Endothelial cell of umbilical vein (primary cell): ENCODE measurements at regions not wholly inside any gene's neighbourhood (a gene's known extent, or its start where the extent isn't known, plus 50 kb on each side); places are given as distances from the start of the nearest gene placed in this dataset.

ENCODE experiments used
- BruUV-seq: library from RNA; stranded (reverse); fragments of 400-500 nt; replicated peaks from 2 replicates; lab custom pipeline; 2021; lab: Mats Ljungman, UMichigan
- CTCF ChIA-PET: fragments of 300-600, 350-600 bp; sonication (Branson Sonifier 250); formaldehyde crosslinking; loops from one replicate; lab custom pipeline; 2021; ENCODE audit warnings: antibody characterized with exemption, inconsistent platforms; lab: Charles Lee
- POLR2A ChIA-PET: fragments of 300-600, 350-600 bp; sonication (Branson Sonifier 250); formaldehyde crosslinking; loops from one replicate; lab custom pipeline; 2021; ENCODE audit warnings: antibody characterized with exemption, inconsistent platforms; lab: Charles Lee
- DNase-seq: peaks from one replicate; pipeline ENCODE4 v3.0.0-alpha.2; 2011; ENCODE audit warnings: low read depth, low spot score
- FAIRE-seq: peaks from 2 replicates; lab custom pipeline; 2011; peaks lifted over from hg19 to GRCh38; lab: Jason Lieb, UNC
- H2AFZ ChIP-seq: 2 replicates; pipeline ENCODE4 v1.6.0; 2012; ENCODE audit warnings: low read depth, low read length, control low read depth, inconsistent platforms
- H3K27ac ChIP-seq: 2 replicates; pipeline ENCODE4 v1.5.1; 2011; ENCODE audit warnings: low read depth, mild to moderate bottlenecking, control low read depth, low read length, moderate library complexity; ENCODE audit not compliant: insufficient read depth
- H3K27me3 ChIP-seq, 2 experiments: 2 replicates each; pipeline versions ENCODE4 v1.6.0 to v1.6.1; 2011; ENCODE audit warnings: low read length in 2 of 2, mixed read lengths in 1 of 2; ENCODE audit not compliant: control insufficient read depth in 2 of 2, insufficient read depth in 2 of 2
- H3K36me3 ChIP-seq, 2 experiments: 2 replicates in 1 of 2; 3 replicates in 1 of 2; pipeline ENCODE4 v1.5.1; 2011; ENCODE audit warnings: low read length in 2 of 2, mild to moderate bottlenecking in 1 of 2, moderate library complexity in 1 of 2; ENCODE audit not compliant: control insufficient read depth in 2 of 2, insufficient read depth in 2 of 2; ENCODE audit errors: extremely low read depth in 1 of 2
- H3K4me1 ChIP-seq: 3 replicates; pipeline ENCODE4 v1.5.1; 2011; ENCODE audit warnings: mild to moderate bottlenecking, low read length; ENCODE audit not compliant: control insufficient read depth, insufficient read depth; ENCODE audit errors: extremely low read depth
- H3K4me2 ChIP-seq: 2 replicates; pipeline ENCODE4 v1.6.1; 2011; ENCODE audit warnings: low read length, control low read depth, mixed read lengths; ENCODE audit not compliant: insufficient read depth
- H3K4me3 ChIP-seq, 3 experiments: fragments of 200-600 bp in 1 of 3; sonication (generic), shearing (Covaris generic) in 1 of 3; replicated peaks in 1 of 3; 2 replicates each; pipeline ENCODE4 v1.5.1; 2011 to 2016; ENCODE audit warnings: control low read depth in 3 of 3, low read length in 3 of 3, mild to moderate bottlenecking in 2 of 3, inconsistent platforms in 1 of 3, low read depth in 1 of 3, moderate library complexity in 1 of 3; ENCODE audit not compliant: insufficient read depth in 1 of 3
- H3K79me2 ChIP-seq: 2 replicates; pipeline ENCODE4 v1.6.0; 2012; ENCODE audit warnings: low read length, inconsistent platforms; ENCODE audit not compliant: control insufficient read depth, insufficient read depth
- H3K9ac ChIP-seq: replicated peaks from 2 replicates; pipeline ENCODE3; 2011; ENCODE audit warnings: low read length, control low read depth; ENCODE audit not compliant: insufficient read depth; ENCODE audit errors: extremely low read depth
- H3K9me1 ChIP-seq: replicated peaks from 3 replicates; pipeline ENCODE4 v1.6.0; 2011; ENCODE audit warnings: mild to moderate bottlenecking, low read length; ENCODE audit not compliant: control insufficient read depth, insufficient read depth; ENCODE audit errors: extremely low read depth
- H3K9me3 ChIP-seq: replicated peaks from 2 replicates; pipeline ENCODE4 v1.5.1; 2012; ENCODE audit warnings: low read length, inconsistent platforms; ENCODE audit not compliant: control insufficient read depth, insufficient read depth
- H4K20me1 ChIP-seq: replicated peaks from 2 replicates; pipeline ENCODE3; 2011; ENCODE audit warnings: mild to moderate bottlenecking, low read length; ENCODE audit not compliant: control insufficient read depth, insufficient read depth; ENCODE audit errors: extremely low read depth
- CTCF ChIP-seq, 2 donors: IDR thresholded peaks; 1 replicate in 1 of 2; 2 replicates in 1 of 2; pipeline ENCODE4 v1.5.1; 2011; ENCODE audit warnings: low read length in 2 of 2, mild to moderate bottlenecking in 2 of 2, moderate library complexity in 2 of 2, control low read depth in 1 of 2, inconsistent platforms in 1 of 2, low read depth in 1 of 2; ENCODE audit not compliant: insufficient read depth in 1 of 2; ENCODE audit errors: extremely low read depth in 1 of 2
- EZH2 ChIP-seq: IDR thresholded peaks from 2 replicates; pipeline ENCODE4 v1.6.1; 2012; ENCODE audit warnings: borderline replicate concordance, low read depth, mild to moderate bottlenecking, moderate library complexity, low read length, inconsistent platforms; ENCODE audit not compliant: severe bottlenecking
- FOS ChIP-seq: IDR thresholded peaks from 2 replicates; pipeline ENCODE4 v1.6.1; 2011; ENCODE audit warnings: mild to moderate bottlenecking, low read length, moderate library complexity, borderline replicate concordance; ENCODE audit not compliant: insufficient read depth
- GATA2 ChIP-seq: IDR thresholded peaks from 2 replicates; pipeline ENCODE4 v1.7.0; 2011; ENCODE audit warnings: low read depth, mild to moderate bottlenecking, moderate library complexity, mixed read lengths, low read length; ENCODE audit not compliant: insufficient read length, insufficient read depth
- JUN ChIP-seq: IDR thresholded peaks from 2 replicates; pipeline ENCODE4 v1.6.1; 2011; ENCODE audit warnings: borderline replicate concordance, low read depth; ENCODE audit not compliant: insufficient read length, insufficient read depth
- MAX ChIP-seq: IDR thresholded peaks from 2 replicates; pipeline ENCODE4 v1.6.1; 2011; ENCODE audit not compliant: insufficient read depth, insufficient read length
- MYC ChIP-seq: IDR thresholded peaks from one replicate; pipeline ENCODE4 v1.6.1; 2011; ENCODE audit warnings: mild to moderate bottlenecking, low read depth, low read length
- POLR2A ChIP-seq: IDR thresholded peaks from 2 replicates; pipeline ENCODE4 v1.6.1; 2012; ENCODE audit warnings: low read depth, mild to moderate bottlenecking, control low read depth, low read length
- POLR2AphosphoS5 ChIP-seq: IDR thresholded peaks from 2 replicates; pipeline ENCODE4 v1.6.1; 2012; ENCODE audit warnings: low read depth, mild to moderate bottlenecking, control low read depth, low read length, moderate library complexity; ENCODE audit not compliant: insufficient read depth
- dilution Hi-C: fragments of 300-500 bp; cut with MboI; formaldehyde crosslinking; loops from one replicate; pipeline ENCODE4 v1.15.0; 2019; ENCODE audit warnings: low sequenced_read_pairs; ENCODE audit not compliant: extremely low pct_ligation_motif_present
- intact Hi-C: fragments of 100-400 bp; cut with micrococcal nuclease; formaldehyde crosslinking; loops from one replicate; pipeline ENCODE4 v1.10.0; 2022

DNA sequence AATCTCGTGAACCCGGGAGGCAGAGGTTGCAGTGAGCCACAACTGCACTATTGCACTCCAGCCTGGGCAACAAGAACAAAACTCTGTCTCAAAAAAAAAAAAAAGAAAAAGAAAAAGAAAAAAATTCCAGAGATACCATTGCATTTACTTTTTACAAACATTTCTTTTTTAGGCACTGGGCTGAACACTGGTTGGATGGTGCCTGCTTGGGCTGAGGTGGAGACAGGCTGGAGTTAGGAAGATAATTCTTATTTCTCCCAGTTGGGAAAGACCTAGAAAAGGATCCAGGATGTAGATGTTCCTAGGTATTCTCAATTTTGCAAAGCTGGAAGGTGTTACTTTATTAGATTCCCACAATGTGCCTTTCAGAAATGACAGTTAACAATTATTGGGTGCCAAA lies 49.9 kb upstream of the JMY start:
- dilution Hi-C loops = no loop called here
- H3K27me3 ChIP-seq = peaks cover 0 to 4% of the 10 kb centered on the region in 2 experiments
- H3K9me1 ChIP-seq = no peaks in the 10 kb centered on the region
- no peak overlapping the region for H2AFZ ChIP-seq
- intact Hi-C loops = no loop called here
- no peak overlapping the region for H3K9ac ChIP-seq
- H3K9me3 ChIP-seq = no peaks in the 10 kb centered on the region
- no peaks in the 10 kb centered on the region for H4K20me1 ChIP-seq
- ChIA-PET CTCF (interaction anchor here (1.0 kb wide), 1 partner anchor 53 kb away, joined by 3 read pairs; no protein-coding TSS in a partner anchor), POLR2A (no interaction called here)
- H3K79me2 ChIP-seq = no peaks in the 10 kb centered on the region
- no peak overlapping the region for H3K4me3 ChIP-seq
- H3K27ac ChIP-seq = no peak overlapping the region
- H3K4me2 ChIP-seq = no peak overlapping the region
- TF ChIP-seq CTCF (IDR thresholded peaks at IDR 0.05; ENCODE audit: extremely low read depth in 1 of 2, insufficient read depth in 1 of 2, low read depth in 1 of 2, low read length in 2 of 2) (no peak), GATA2 (no peak), POLR2AphosphoS5 (no peak), POLR2A (no peak), FOS (no peak), EZH2 (no peak), JUN (no peak), MYC (no peak), MAX (no peak)
- FAIRE-seq (no peak), DNase-seq (no peak)
- no peaks in the 10 kb centered on the region for H3K4me1 ChIP-seq
- BruUV-seq = no TSS peak
- H3K36me3 ChIP-seq = no peaks in the 10 kb centered on the region
